NCI-H1694 (cell line): ENCODE measurements at regions not wholly inside any gene's neighbourhood (a gene's known extent, or its start where the extent isn't known, plus 50 kb on each side); places are given as distances from the start of the nearest gene placed in this dataset.

ENCODE experiments used
- DNase-seq: peaks from one replicate; lab custom pipeline; 2025; lab: John Stamatoyannopoulos, UW

GRCh38 chr3:180284331-180285110 lies 247.8 kb upstream of the PEX5L start:
- no peak for DNase-seq

GRCh38 chr3:180287703-180288102 lies 251.0 kb upstream of the PEX5L start:
- DNase-seq = no peak

- no peak for DNase-seq
Observed at GRCh38 chr3:180288816-180289215, 252.1 kb upstream of the PEX5L start.

GRCh38 chr3:180290300-180290699 lies 253.6 kb upstream of the PEX5L start:
- DNase-seq = no peak

GRCh38 chr3:180294282-180295027 lies 257.7 kb upstream of the PEX5L start:
- no peak for DNase-seq

- DNase-seq = no peak
Observed at GRCh38 chr3:180295811-180296210, 259.1 kb upstream of the PEX5L start.

- no peak for DNase-seq
Observed at GRCh38 chr3:180296971-180297370, 260.2 kb upstream of the PEX5L start.

GRCh38 chr3:180306155-180306554 lies 269.4 kb upstream of the PEX5L start:
- DNase-seq = no peak

GRCh38 chr3:180306691-180307090 lies 270.0 kb upstream of the PEX5L start:
- DNase-seq = no peak

- DNase-seq = no peak
Observed at GRCh38 chr3:180311242-180311641, 274.5 kb upstream of the PEX5L start.

GRCh38 chr3:180316321-180316720 lies 279.6 kb upstream of the PEX5L start:
- DNase-seq = no peak

GRCh38 chr3:180319461-180319860 lies 282.5 kb upstream of the TTC14 start:
- no peak for DNase-seq

- DNase-seq = no peak
Observed at GRCh38 chr3:180320631-180321030, 281.3 kb upstream of the TTC14 start.

- no peak for DNase-seq
Observed at GRCh38 chr3:180321534-180321933, 280.4 kb upstream of the TTC14 start.

GRCh38 chr3:180322829-180323228 lies 279.1 kb upstream of the TTC14 start:
- DNase-seq = no peak

- no peak for DNase-seq
Observed at GRCh38 chr3:180324791-180325190, 277.2 kb upstream of the TTC14 start.

GRCh38 chr3:180325533-180325932 lies 276.4 kb upstream of the TTC14 start:
- DNase-seq = no peak

GRCh38 chr3:180325958-180326357 lies 276.0 kb upstream of the TTC14 start:
- DNase-seq = no peak

- DNase-seq = no peak
Observed at GRCh38 chr3:180329187-180329586, 272.8 kb upstream of the TTC14 start.

- DNase-seq = no peak
Observed at GRCh38 chr3:180329847-180330246, 272.1 kb upstream of the TTC14 start.

GRCh38 chr3:180330440-180330839 lies 271.5 kb upstream of the TTC14 start:
- DNase-seq = no peak

GRCh38 chr3:180332608-180333007 lies 269.4 kb upstream of the TTC14 start:
- DNase-seq = no peak

- DNase-seq = no peak
Observed at GRCh38 chr3:180335050-180335449, 266.9 kb upstream of the TTC14 start.

- no peak for DNase-seq
Observed at GRCh38 chr3:180340395-180340794, 261.6 kb upstream of the TTC14 start.
